ENCODE measurements at regions not wholly inside any gene's neighbourhood (a gene's known extent, or its start where the extent isn't known, plus 50 kb on each side); places are given as distances from the start of the nearest gene placed in this dataset.
A peak's percentile ranks its signal among the peaks of the same experiment; 100 is the strongest.

GRCh38 chr3:43953814-43954692 lies 263.3 kb downstream of the ABHD5 start:
- peak; percentile 65 for DNase-seq

GRCh38 chr3:43956945-43957344 lies 266.2 kb downstream of the ABHD5 start:
- DNase-seq: no peak

GRCh38 chr3:43957553-43957952 lies 266.8 kb downstream of the ABHD5 start:
- DNase-seq: no peak

GRCh38 chr3:43958005-43958770 lies 267.4 kb downstream of the ABHD5 start:
- no peak for DNase-seq

GRCh38 chr3:43958973-43959372 lies 268.2 kb downstream of the ABHD5 start:
- no peak for DNase-seq

GRCh38 chr3:43959498-43960447 lies 269.0 kb downstream of the ABHD5 start:
- no peak for DNase-seq

GRCh38 chr3:43960448-43960840 lies 269.7 kb downstream of the ABHD5 start:
- peak; percentile 20 for DNase-seq

GRCh38 chr3:43962043-43962442 lies 271.3 kb downstream of the ABHD5 start:
- DNase-seq: no peak

GRCh38 chr3:43963208-43963607 lies 272.5 kb downstream of the ABHD5 start:
- DNase-seq: no peak

GRCh38 chr3:43964640-43965039 lies 273.9 kb downstream of the ABHD5 start:
- no peak for DNase-seq

- no peak for DNase-seq
These were observed 274.9 kb downstream of the ABHD5 start for GRCh38 chr3:43965656-43966055.

- DNase-seq: no peak
These were observed 275.4 kb downstream of the ABHD5 start for GRCh38 chr3:43966126-43966525.

GRCh38 chr3:43966530-43966929 lies 275.2 kb upstream of the TOPAZ1 start:
- DNase-seq: no peak

- no peak for DNase-seq
These were observed 273.2 kb upstream of the TOPAZ1 start for GRCh38 chr3:43968465-43968864.

- DNase-seq: no peak
These were observed 271.7 kb upstream of the TOPAZ1 start for GRCh38 chr3:43969944-43970343.

GRCh38 chr3:43970351-43970750 lies 271.3 kb upstream of the TOPAZ1 start:
- DNase-seq: no peak

GRCh38 chr3:43970920-43971319 lies 270.8 kb upstream of the TOPAZ1 start:
- DNase-seq: no peak

GRCh38 chr3:43971486-43971885 lies 270.2 kb upstream of the TOPAZ1 start:
- DNase-seq: no peak

GRCh38 chr3:43978708-43979107 lies 263.0 kb upstream of the TOPAZ1 start:
- DNase-seq: no peak

GRCh38 chr3:43979645-43980044 lies 262.0 kb upstream of the TOPAZ1 start:
- no peak for DNase-seq

GRCh38 chr3:43994657-43995546 lies 246.8 kb upstream of the TOPAZ1 start:
- DNase-seq: no peak

Measured in MV-4-11 (cell line).